Stomach (tissue), 8 donors: ENCODE measurements at regions not wholly inside any gene's neighbourhood (a gene's known extent, or its start where the extent isn't known, plus 50 kb on each side); places are given as distances from the start of the nearest gene placed in this dataset.

Experiments
- DNase-seq, 2 donors: peaks; one replicate each; pipeline versions ENCODE4 v3.0.0 to v3.0.0-alpha.2; 2013 to 2019
- H3K27ac ChIP-seq, 5 donors: fragments of 200-600 bp in 4 of 5; sonication (generic) in 4 of 5; one replicate each; pipeline ENCODE4 v1.5.1; 2013 to 2019; ENCODE audit warnings: mild to moderate bottlenecking in 1 of 5, moderate library complexity in 1 of 5
- H3K27me3 ChIP-seq, 3 donors: fragments of 200-600 bp; sonication (generic); one replicate each; pipeline ENCODE4 v1.5.1; 2017 to 2019; ENCODE audit warnings: mixed run types in 1 of 3
- H3K36me3 ChIP-seq, 4 donors: fragments of 200-600 bp; sonication (generic); 1 replicate in 3 of 4; 2 replicates in 1 of 4; pipeline ENCODE4 v1.5.1; 2016 to 2019
- H3K4me1 ChIP-seq, 4 donors: fragments of 200-600 bp; sonication (generic); one replicate each; pipeline ENCODE4 v1.5.1; 2016 to 2019
- H3K4me3 ChIP-seq, 4 donors: fragments of 200-600 bp; sonication (generic) in 3 of 4; one replicate each; pipeline ENCODE4 v1.5.1; 2016 to 2019; ENCODE audit warnings: mild to moderate bottlenecking in 1 of 4
- H3K9me3 ChIP-seq, 4 donors: fragments of 200-600 bp; sonication (generic); one replicate each; pipeline ENCODE4 v1.5.1; 2016 to 2019
- EP300 ChIP-seq: sonication (generic); formaldehyde crosslinking; IDR thresholded peaks from one replicate; pipeline ENCODE4 v1.6.1; 2017; ENCODE audit warnings: antibody characterized with exemption
- POLR2A ChIP-seq, 4 donors: fragments of 450-650 bp; IDR thresholded peaks; one replicate each; pipeline ENCODE4 v1.6.1; 2016; ENCODE audit warnings: antibody characterized with exemption in 4 of 4, control low read depth in 2 of 4, mild to moderate bottlenecking in 1 of 4, moderate library complexity in 1 of 4
- POLR2AphosphoS5 ChIP-seq, 3 donors: sonication (generic); formaldehyde crosslinking; IDR thresholded peaks; one replicate each; pipeline ENCODE4 v1.6.1; 2016; ENCODE audit warnings: antibody characterized with exemption in 3 of 3
- WGBS, 5 donors: extraction: QIAGEN DNeasy Blood & Tissue Kit in 3 of 5; methylation state at CpG; one replicate each; pipeline versions ENCODE4 v1.1.5 to v1.1.7; 2013 to 2018; 5-methylcytosine and 5-hydroxymethylcytosine counted together
- intact Hi-C: fragments of 100-400 bp; cut with DNase I; formaldehyde crosslinking; loops from one replicate; pipeline ENCODE4 v1.15.1; 2023; ENCODE audit warnings: low total_unique reads
- TF ChIP-seq, protein P1 (sequence below), 7 experiments: fragments of 450-650 bp in 4 of 7; fragments of 200-600 bp in 3 of 7; sonication (generic) in 3 of 7; IDR thresholded peaks; one replicate each; pipeline ENCODE4 v1.5.1; 2016 to 2019; ENCODE audit warnings: antibody characterized with exemption in 7 of 7, control low read depth in 2 of 7, mild to moderate bottlenecking in 1 of 7
- donor health status: healthy with polysubstance abuse.
- donor health status: Bipolar disorder and iron deficiency.
- donor health status: healthy.

DNA sequence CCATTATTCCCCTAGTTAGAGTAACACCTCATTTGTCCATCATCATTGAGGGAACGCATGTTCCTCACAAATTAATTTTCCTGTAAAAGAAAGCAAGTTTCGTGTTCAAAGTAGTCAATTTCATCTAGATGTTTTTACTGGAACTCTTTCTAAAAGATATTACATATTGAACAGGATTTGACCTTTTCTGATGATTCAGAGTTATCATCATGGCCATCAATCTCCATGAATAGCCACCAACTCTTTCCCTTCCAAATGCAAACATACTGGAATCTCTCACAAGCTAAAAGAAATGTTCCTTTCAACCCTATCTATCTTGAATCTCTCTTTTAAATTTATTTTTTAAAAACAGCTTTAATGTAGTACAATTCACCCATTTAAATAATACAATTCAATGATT is 263.1 kb upstream of the FAR2 start:
- Histone ChIP-seq H3K27me3 (no peaks in the 10 kb centered on the region), H3K36me3 (no peaks in the 10 kb centered on the region), H3K4me1 (no peaks in the 10 kb centered on the region), H3K4me3 (no peak overlapping the region), H3K9me3 (no peaks in the 10 kb centered on the region), H3K27ac (no peak overlapping the region)
- TF ChIP-seq POLR2AphosphoS5 (IDR thresholded peaks at IDR 0.05) = no peak
- no peak for TF ChIP-seq POLR2A (IDR thresholded peaks at IDR 0.05)
- no peak for TF ChIP-seq EP300
- TF ChIP-seq, protein P1, sequence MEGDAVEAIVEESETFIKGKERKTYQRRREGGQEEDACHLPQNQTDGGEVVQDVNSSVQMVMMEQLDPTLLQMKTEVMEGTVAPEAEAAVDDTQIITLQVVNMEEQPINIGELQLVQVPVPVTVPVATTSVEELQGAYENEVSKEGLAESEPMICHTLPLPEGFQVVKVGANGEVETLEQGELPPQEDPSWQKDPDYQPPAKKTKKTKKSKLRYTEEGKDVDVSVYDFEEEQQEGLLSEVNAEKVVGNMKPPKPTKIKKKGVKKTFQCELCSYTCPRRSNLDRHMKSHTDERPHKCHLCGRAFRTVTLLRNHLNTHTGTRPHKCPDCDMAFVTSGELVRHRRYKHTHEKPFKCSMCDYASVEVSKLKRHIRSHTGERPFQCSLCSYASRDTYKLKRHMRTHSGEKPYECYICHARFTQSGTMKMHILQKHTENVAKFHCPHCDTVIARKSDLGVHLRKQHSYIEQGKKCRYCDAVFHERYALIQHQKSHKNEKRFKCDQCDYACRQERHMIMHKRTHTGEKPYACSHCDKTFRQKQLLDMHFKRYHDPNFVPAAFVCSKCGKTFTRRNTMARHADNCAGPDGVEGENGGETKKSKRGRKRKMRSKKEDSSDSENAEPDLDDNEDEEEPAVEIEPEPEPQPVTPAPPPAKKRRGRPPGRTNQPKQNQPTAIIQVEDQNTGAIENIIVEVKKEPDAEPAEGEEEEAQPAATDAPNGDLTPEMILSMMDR (IDR thresholded peaks at IDR 0.05) = no peak
- 88 to 94% (median 91%) methylated on average over 2 of the region's 2 CpGs for WGBS, 5 donors
- DNase-seq = no peak
- intact Hi-C loops = no loop called here

DNA sequence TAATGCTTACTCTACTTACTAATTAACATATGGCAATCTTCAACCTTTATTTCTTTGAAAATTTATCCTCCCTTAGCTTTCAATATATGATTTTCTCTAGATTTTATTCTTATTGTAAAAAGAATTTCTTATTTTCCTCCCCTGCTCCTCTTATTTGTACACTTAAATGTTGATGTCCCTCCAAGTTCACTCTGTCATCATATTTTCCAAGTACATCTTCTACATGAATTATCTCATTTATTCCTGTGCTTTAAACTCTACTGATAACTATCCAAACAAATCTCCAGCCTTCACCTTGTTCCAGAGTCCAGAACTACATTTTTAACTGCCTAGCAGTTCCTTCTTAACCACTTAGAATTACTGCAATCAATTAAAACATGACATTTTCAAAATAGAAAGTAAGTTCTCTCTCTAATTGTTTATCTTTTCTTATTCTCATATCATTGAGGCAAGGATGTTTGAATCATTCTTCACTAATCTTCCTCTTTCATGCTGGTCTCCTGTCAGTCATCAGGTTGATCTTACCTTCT is 261.6 kb upstream of the FAR2 start:
- Histone ChIP-seq H3K4me3 (no peak overlapping the region), H3K27ac (no peak overlapping the region), H3K9me3 (no peaks in the 10 kb centered on the region), H3K36me3 (no peaks in the 10 kb centered on the region), H3K4me1 (no peaks in the 10 kb centered on the region), H3K27me3 (no peaks in the 10 kb centered on the region)
- DNase-seq = no peak
- TF ChIP-seq POLR2AphosphoS5 (IDR thresholded peaks at IDR 0.05) (no peak), EP300 (no peak), POLR2A (IDR thresholded peaks at IDR 0.05) (no peak)
- TF ChIP-seq, protein P1 (IDR thresholded peaks at IDR 0.05) = no peak
- intact Hi-C loops = no loop called here

DNA sequence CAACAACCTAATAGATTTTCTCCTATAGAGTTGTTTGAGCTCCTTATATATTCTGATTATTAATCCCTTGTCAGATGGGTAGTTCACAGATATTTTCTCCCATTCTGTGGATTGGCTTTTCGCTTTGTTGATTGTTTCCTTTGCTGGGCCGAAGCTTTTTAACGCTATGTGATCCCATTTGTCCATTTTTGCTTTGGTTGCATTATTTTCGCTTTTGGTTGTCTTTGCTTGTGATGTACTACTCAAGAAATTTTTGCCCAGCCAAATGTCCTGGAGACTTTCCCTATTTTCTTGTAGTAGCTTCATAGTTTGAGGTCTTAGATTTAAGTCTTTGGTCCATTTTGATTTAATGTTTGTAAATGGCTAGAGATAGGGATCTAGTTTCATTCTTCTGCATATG is 258.4 kb upstream of the FAR2 start:
- Histone ChIP-seq H3K27ac (no peak overlapping the region), H3K9me3 (no peaks in the 10 kb centered on the region), H3K4me1 (no peaks in the 10 kb centered on the region), H3K27me3 (no peaks in the 10 kb centered on the region), H3K4me3 (no peak overlapping the region), H3K36me3 (no peaks in the 10 kb centered on the region)
- 84 to 97% (median 93%) methylated on average over 4 of the region's 4 CpGs for WGBS, 5 donors
- intact Hi-C loops = no loop called here
- DNase-seq = no peak
- TF ChIP-seq POLR2A (IDR thresholded peaks at IDR 0.05) = no peak
- no peak for TF ChIP-seq EP300
- TF ChIP-seq, protein P1 (IDR thresholded peaks at IDR 0.05) = no peak
- no peak for TF ChIP-seq POLR2AphosphoS5 (IDR thresholded peaks at IDR 0.05)

DNA sequence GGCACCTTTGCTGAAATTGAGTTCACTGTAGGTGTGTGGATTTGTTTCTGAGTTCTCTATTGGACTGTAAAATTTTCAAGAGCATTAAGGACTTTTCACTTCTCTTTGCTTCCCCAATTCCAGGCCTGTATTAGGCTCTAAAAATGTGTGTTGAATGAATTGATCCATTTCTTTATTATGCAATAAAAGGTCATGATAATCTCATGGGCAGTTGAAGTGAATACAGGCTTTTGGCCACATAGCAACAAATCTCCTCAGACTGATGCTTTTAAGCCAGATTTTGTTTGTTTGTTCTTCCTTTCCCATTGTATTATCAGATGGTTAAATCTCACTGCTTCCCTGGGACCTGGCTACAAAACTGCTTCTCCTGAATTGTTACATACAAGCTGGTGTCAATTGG is 258.0 kb upstream of the FAR2 start:
- DNase-seq = no peak
- no peaks in the 10 kb centered on the region for H3K4me1 ChIP-seq
- H3K4me3 ChIP-seq = no peak overlapping the region
- no peaks in the 10 kb centered on the region for H3K36me3 ChIP-seq
- H3K27me3 ChIP-seq = no peaks in the 10 kb centered on the region
- no peaks in the 10 kb centered on the region for H3K9me3 ChIP-seq
- TF ChIP-seq, protein P1 (IDR thresholded peaks at IDR 0.05) = no peak
- TF ChIP-seq POLR2AphosphoS5 (IDR thresholded peaks at IDR 0.05) = no peak
- TF ChIP-seq EP300 = no peak
- no peak for TF ChIP-seq POLR2A (IDR thresholded peaks at IDR 0.05)
- no peak overlapping the region for H3K27ac ChIP-seq
- intact Hi-C loops = no loop called here
